GM20431 (cell line): ENCODE measurements at regions not wholly inside any gene's neighbourhood (a gene's known extent, or its start where the extent isn't known, plus 50 kb on each side); places are given as distances from the start of the nearest gene placed in this dataset.

Source experiments
- in situ Hi-C: fragments of 300-500 bp; cut with MseI, MboI; formaldehyde crosslinking; loops from one replicate; pipeline ENCODE4 v1.15.0; 2020; ENCODE audit warnings: low sequenced_read_pairs; ENCODE audit not compliant: unreplicated experiment

GRCh38 chr9:111151537-111151936 is 113.3 kb upstream of the LPAR1 start:
- in situ Hi-C loops, result no loop called here

- in situ Hi-C loops, result no loop called here
Measured at GRCh38 chr9:111150181-111150580, 111.9 kb upstream of the LPAR1 start.

DNA sequence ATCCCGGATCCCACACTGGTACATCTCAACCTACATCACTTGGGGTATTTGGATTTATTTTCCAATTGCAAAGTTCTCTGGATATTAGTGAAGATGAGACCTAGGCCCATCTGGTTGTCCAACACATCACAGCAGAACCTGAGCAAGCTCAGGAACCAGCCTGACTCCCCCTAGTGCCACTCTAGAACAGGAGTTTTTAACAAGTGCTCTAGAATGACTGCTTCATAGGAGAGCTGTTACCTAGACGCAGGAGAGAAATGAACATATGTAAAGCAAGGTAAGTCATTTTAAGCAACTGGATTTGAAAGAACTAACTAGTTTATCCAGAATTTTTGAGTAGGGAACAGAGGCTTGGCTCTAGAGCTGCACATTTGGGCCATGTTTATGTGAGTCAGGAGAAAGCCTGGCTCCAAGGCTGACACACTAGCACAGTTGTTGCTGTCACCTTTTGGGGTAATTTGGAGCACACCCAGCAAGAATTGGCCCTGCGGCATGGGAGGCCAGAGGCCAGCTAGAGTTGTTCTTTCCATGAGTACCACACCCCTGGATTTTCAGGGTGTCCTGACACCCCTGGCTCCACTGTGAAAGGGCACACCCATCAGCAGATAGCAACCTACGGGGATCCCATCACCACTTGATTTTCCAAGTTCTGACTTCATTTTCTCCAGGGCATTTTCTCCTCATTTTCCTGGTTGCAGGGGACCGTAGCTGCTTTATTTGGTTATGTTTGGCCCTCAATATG is 110.9 kb upstream of the LPAR1 start:
- in situ Hi-C loops, result no loop called here

- in situ Hi-C loops, result no loop called here
Measured at GRCh38 chr9:111148052-111149017, 110.1 kb upstream of the LPAR1 start.

GRCh38 chr9:111147041-111147440 is 108.8 kb upstream of the LPAR1 start:
- in situ Hi-C loops, result no loop called here

DNA sequence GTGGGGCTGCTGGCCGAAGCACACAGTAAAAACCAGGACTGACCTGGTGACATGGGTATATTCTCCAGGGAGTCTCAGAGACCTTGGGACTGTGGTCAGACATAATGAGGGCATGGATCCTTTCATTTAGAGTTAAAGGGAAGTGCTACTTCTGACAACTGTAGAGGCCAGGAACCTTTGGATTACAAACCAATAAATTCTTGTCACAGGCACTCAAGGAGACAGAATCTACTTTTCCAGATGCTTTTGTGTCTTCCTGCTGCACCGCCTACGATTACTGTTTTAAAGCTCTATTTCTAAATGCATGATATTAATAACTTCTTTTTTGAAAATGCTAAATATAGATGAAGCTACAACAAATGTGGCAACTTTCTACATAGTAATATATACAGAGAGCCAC is 106.5 kb upstream of the LPAR1 start:
- in situ Hi-C loops, result no loop called here

GRCh38 chr9:111136180-111136579 is 97.9 kb upstream of the LPAR1 start:
- in situ Hi-C loops, result no loop called here

DNA sequence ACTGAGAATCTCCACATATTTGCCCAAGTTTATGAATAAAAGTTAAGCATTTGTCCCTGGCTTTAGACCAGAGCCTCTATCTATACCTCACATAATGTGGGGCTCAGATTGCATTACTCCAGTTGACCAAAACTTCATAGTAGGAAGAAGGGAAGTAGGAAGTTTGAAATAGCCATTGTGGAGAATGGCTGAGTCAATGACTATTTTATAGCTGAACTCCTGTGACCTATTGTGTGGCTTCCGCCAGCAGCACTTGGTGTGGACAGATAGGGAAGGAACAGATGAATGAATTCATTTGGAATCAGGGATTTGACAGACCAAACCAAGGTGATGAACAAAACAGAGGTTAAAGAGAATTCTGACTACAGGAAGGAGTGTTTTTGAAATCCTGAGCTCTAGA is 92.9 kb upstream of the LPAR1 start:
- in situ Hi-C loops, result no loop called here

DNA sequence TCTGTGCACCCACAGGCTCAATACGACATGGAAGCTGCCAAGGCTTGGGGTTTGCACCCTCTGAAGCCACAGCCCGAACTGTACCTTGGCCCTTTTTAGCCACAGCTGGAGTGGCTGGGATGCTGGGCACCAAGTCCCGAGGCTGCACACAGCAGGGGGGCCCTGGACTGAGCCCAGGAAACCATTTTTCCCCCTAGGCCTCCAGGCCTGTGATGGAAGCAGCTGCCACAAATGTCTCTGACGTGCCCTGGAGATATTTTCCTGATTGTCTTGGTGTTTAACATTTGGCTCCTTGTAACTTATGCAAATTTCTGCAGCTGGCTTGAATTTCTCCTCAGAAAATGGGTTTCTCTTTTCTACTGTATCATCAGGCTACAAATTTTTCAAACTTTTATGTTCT is 82.3 kb upstream of the LPAR1 start:
- in situ Hi-C loops, result no loop called here

DNA sequence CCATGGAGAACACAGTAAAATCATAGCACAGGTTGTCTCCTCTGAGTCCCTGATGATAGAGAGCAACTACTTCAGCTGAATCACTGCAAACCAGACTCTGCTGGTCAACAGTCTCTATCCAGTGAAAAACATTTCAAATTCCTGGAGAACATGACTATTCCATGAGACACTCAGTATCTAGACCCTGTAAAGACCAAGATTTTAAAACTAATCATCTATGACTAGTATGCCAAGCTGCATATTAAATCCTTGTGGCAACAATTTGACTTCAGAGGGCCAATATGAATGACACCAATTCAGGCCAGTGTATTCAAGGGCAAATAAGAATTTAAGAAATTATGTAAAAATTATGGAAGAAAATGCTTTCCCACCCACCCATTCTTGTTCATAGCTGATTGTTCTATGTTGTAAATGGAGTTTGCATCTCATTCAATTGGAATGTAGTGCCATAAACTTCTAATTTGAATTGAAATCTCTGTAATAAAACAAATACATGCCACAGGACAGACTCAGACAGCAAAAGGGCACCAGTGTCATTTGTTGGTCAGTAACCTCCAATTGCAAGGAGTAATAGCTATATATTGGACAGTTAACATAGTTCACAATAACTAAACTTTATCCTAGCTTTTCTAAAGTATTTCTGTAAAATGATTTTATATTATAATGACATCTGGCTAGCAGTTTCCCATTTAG is 80.1 kb upstream of the LPAR1 start:
- in situ Hi-C loops, result no loop called here

DNA sequence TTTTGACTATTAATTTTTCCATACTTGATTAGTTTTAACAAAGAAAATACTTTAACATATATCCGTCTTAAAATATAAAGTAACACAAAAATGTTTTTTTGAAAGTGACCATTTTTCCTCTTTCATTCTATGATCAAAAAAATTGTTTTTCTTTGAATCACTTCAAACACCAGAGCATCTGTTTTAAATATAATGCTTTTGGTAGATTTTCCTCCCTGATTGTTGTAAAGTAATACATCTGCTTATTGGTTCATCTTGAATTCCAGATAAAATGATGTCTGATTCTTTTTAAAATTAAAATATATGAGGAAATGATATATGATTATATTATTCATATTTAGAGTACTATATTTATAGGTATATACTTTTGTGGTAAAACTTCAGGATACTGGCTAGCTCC is 76.2 kb upstream of the LPAR1 start:
- in situ Hi-C loops, result no loop called here

GRCh38 chr9:111113712-111114111 is 75.4 kb upstream of the LPAR1 start:
- in situ Hi-C loops, result no loop called here

DNA sequence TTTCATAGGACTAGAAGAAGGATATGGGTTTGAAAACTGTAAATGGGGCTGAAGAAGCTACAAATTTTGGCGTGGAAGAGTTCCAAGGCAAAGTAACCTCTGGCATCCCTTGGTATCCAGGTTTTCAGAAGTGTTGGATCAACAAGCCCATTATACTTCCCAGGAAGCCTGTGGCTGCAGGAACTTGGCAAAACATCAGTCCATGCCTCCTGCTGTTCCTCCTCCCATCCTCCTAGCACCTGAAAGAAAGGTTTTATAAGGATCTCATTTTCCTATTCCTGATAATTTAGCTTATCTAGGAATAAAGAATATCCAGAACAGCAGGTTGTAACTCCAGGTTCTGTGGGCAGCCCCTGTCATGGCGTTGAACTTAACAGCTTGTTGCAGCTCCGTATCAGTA is 72.5 kb upstream of the LPAR1 start:
- in situ Hi-C loops, result no loop called here

DNA sequence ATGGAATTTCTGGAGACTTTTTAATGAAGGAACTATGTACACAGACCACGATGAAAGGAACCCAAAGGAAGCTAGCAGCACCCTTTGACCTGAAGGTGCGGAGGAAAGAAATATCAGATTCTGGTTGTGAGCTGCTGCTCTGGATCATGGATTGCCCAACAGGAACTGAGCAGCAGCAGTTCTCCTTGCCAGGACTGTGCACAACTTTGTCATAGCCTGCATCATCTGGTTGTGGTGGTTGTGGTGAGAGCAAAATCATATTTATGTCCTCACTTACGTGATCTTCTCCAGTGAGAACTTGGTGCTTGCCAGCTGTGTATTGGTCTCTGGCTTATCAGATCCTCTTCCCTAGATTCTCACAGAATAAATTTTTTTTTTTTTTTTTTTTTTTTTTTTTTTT is 70.7 kb upstream of the LPAR1 start:
- in situ Hi-C loops, result no loop called here

DNA sequence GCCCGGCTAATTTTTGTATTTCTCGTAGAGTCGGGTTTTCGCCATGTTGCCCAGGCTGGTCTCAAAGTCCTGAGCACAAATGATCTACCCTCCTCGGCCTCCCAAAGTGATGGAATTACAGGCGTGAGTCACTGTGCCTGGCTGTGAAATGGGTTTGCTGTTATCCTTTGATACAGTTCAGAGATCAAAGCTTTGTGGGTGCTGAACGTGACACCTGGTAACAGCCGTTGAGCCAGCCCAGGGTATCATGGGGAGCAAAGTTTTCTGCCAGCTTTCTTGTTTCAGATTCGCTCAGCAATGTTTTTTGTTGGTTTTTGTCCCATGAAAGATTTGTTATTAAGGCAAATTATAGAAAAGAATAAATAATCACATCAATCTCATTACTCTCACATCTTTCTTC is 68.9 kb upstream of the LPAR1 start:
- in situ Hi-C loops, result no loop called here

DNA sequence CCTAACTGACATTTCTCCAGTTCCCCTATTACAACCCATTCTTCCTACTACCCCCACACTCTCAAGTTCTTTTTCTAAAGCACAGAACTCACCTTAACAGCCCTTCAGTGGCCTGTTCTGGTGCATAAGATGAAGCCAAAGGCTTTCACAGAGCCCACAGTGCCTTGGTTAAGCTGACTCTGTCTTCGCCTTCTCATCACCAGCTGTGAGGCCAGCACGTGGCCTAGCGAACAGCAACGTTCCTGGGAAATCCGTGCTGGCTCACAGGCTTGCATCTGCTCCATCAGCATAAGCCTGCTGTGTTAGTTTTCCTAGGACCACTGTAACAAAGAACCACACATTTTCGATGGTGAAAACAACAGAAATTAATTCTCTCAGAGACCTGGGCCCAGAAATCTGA is 67.9 kb upstream of the LPAR1 start:
- in situ Hi-C loops, result no loop called here

DNA sequence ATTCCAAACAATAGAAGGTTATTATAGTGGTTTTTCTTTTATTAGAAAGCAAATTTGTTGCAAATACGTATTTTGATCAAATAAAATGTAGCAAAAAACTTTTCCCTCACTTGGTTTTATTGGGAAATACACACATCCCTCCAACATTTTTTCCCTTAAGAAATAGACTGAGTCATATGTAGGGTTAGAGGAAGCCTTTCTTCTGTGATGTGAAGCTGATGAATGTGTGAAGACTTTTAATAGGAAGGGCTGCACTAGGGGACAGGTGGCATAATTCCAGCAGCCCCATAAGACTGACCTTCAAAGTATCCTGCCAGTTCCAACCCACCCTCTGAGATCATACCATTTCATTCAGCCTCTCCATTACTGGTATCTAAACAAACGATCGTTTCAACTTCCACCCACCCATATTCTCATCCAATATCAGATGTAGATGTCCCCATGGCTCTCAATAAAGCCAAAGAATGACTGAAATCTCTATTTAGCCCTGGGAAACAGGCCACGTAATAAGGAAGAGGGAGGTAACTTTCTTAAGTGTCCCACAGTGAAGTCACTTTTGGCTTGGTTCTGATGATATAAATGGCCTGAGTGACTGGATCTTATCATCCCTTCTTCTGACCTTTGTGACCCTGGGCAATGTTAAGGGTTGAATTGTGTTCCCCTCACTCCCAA is 64.7 kb upstream of the LPAR1 start:
- in situ Hi-C loops, result no loop called here

DNA sequence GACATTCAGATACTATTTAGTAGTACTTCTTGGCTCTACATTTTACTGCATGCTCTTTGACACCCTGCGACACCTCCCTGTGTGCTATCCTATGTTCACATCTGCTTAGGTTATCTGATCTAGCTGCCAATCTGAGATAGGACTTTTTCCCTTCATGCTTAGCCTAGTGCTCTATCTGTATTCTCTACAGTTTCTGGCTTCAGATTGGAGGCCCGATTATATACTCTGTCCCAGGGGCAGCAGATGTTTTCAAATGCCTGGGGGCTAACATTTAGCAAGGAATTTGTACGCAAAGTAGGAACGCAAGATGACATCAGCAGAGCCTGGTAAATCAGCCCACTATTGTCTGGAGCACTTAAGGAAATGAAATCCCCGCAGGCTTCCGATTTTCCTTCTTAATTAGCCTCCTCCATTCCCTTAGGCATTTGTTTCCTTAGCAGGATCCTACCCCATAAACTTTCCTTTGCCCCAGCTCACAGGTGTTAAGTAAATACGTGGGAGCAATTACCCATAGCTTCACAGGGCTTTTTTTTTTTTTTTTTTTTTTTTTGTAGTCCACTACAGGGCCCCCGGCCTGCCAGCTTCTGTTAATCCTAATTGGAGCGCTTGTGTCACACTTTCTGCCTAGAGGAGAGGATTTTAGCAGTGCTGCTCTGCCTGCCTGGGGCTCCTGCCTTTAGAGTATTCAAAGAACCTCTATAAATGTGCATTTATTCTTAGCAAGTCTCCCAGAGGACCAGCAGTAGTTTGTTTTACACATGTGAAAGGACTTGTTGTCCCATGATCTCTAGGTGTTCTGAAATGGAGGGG is 61.1 kb upstream of the LPAR1 start:
- in situ Hi-C loops, result no loop called here

DNA sequence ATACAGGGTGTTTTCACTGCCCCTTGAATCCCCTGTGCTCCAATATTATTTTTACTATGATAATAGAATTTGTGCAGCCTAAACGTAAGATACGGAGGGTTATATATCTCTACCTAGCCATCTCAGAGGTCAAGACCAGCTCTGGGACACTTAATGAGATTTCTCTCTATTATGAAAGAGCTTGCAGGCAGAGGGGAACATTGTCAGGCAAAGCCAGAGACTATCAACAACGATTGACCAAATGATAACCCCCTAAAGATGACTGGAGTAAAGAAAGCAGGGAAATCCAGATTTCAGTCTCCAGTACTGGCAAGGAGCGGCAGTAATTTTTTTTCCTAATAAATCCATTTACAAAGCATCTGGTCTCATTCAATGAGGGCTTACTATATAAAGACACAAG is 59.8 kb upstream of the LPAR1 start:
- in situ Hi-C loops, result no loop called here
